ENCODE measurements at regions not wholly inside any gene's neighbourhood (a gene's known extent, or its start where the extent isn't known, plus 50 kb on each side); places are given as distances from the start of the nearest gene placed in this dataset.

- no peak for TF ChIP-seq CTCF (IDR thresholded peaks at IDR 0.05)
- peaks cover 23% of the 10 kb centered on the region for H3K4me1 Mint-ChIP-seq
- no peaks in the 10 kb centered on the region for H3K27me3 Mint-ChIP-seq (ENCODE audit: low read depth, poor library complexity)
- peak overlapping the region; percentile 93 for H3K27ac Mint-ChIP-seq
- H3K4me3 Mint-ChIP-seq = no peak overlapping the region
- H3K36me3 Mint-ChIP-seq (ENCODE audit: low read depth) = no peaks in the 10 kb centered on the region
- DNase-seq = peak; percentile 2
- H3K9me3 Mint-ChIP-seq = no peaks in the 10 kb centered on the region
These were observed 162.0 kb upstream of the EPHA7 start for GRCh38 chr6:93581371-93581770.

- Mint-ChIP-seq H3K27me3 (ENCODE audit: low read depth, poor library complexity) (no peaks in the 10 kb centered on the region), H3K9me3 (no peaks in the 10 kb centered on the region), H3K4me1 (peaks cover 21% of the 10 kb centered on the region), H3K27ac (no peak overlapping the region), H3K4me3 (no peak overlapping the region), H3K36me3 (ENCODE audit: low read depth) (no peaks in the 10 kb centered on the region)
- no peak for TF ChIP-seq CTCF (IDR thresholded peaks at IDR 0.05)
- peak; percentile 6 for DNase-seq
These were observed 161.1 kb upstream of the EPHA7 start for GRCh38 chr6:93580446-93580845.

GRCh38 chr6:93575495-93576267 is 156.3 kb upstream of the EPHA7 start:
- no peaks in the 10 kb centered on the region for H3K27me3 Mint-ChIP-seq (ENCODE audit: low read depth, poor library complexity)
- H3K4me1 Mint-ChIP-seq = peaks cover 34% of the 10 kb centered on the region
- DNase-seq = no peak
- no peak overlapping the region for H3K4me3 Mint-ChIP-seq
- H3K36me3 Mint-ChIP-seq (ENCODE audit: low read depth) = no peaks in the 10 kb centered on the region
- no peak for TF ChIP-seq CTCF (IDR thresholded peaks at IDR 0.05)
- no peaks in the 10 kb centered on the region for H3K9me3 Mint-ChIP-seq
- H3K27ac Mint-ChIP-seq = no peak overlapping the region

GRCh38 chr6:93574299-93574698 is 154.9 kb upstream of the EPHA7 start:
- Mint-ChIP-seq H3K27ac (no peak overlapping the region), H3K27me3 (ENCODE audit: low read depth, poor library complexity) (no peaks in the 10 kb centered on the region), H3K4me1 (peaks cover 40% of the 10 kb centered on the region), H3K4me3 (no peak overlapping the region), H3K9me3 (no peaks in the 10 kb centered on the region), H3K36me3 (ENCODE audit: low read depth) (no peaks in the 10 kb centered on the region)
- no peak for TF ChIP-seq CTCF (IDR thresholded peaks at IDR 0.05)
- DNase-seq = no peak

- no peak for TF ChIP-seq CTCF (IDR thresholded peaks at IDR 0.05)
- peaks cover 59% of the 10 kb centered on the region for H3K4me1 Mint-ChIP-seq
- H3K9me3 Mint-ChIP-seq = no peaks in the 10 kb centered on the region
- DNase-seq = no peak
- H3K27ac Mint-ChIP-seq = no peak overlapping the region
- no peak overlapping the region for H3K4me3 Mint-ChIP-seq
- H3K36me3 Mint-ChIP-seq (ENCODE audit: low read depth) = no peaks in the 10 kb centered on the region
- H3K27me3 Mint-ChIP-seq (ENCODE audit: low read depth, poor library complexity) = no peaks in the 10 kb centered on the region
These were observed 152.0 kb upstream of the EPHA7 start for GRCh38 chr6:93571346-93571745.

GRCh38 chr6:93568169-93568568 is 148.8 kb upstream of the EPHA7 start:
- no peaks in the 10 kb centered on the region for H3K27me3 Mint-ChIP-seq (ENCODE audit: low read depth, poor library complexity)
- no peaks in the 10 kb centered on the region for H3K36me3 Mint-ChIP-seq (ENCODE audit: low read depth)
- TF ChIP-seq CTCF (IDR thresholded peaks at IDR 0.05) = no peak
- peaks cover 41% of the 10 kb centered on the region for H3K4me1 Mint-ChIP-seq
- no peak overlapping the region for H3K27ac Mint-ChIP-seq
- H3K9me3 Mint-ChIP-seq = no peaks in the 10 kb centered on the region
- no peak for DNase-seq
- H3K4me3 Mint-ChIP-seq = no peak overlapping the region
